ENCODE measurements at regions not wholly inside any gene's neighbourhood (a gene's known extent, or its start where the extent isn't known, plus 50 kb on each side); places are given as distances from the start of the nearest gene placed in this dataset.
"Not testable (repeated sequence)": the region's sequence is repeated elsewhere in the genome, so short reads cannot be mapped to it uniquely, and the experiment has no call there.

GRCh38 chr7:150044771-150045170 is 171.0 kb downstream of the ATP6V0E2 start:
- not testable (repeated sequence) for TF ChIP-seq CTCF (IDR thresholded peaks at IDR 0.05; ENCODE audit: insufficient read depth, low read length); POLR2AphosphoS5 (IDR thresholded peaks at IDR 0.05; ENCODE audit: low read depth); GABPA (IDR thresholded peaks at IDR 0.05; ENCODE audit: low read depth); SPI1 (IDR thresholded peaks at IDR 0.05; ENCODE audit: borderline replicate concordance, low read depth)
- TF ChIP-seq REST (IDR thresholded peaks at IDR 0.05; ENCODE audit: insufficient replicate concordance, low read depth), result peak; percentile 91

Measured in HL-60 (cell line).